HG03571 (cell line): ENCODE measurements at regions not wholly inside any gene's neighbourhood (a gene's known extent, or its start where the extent isn't known, plus 50 kb on each side); places are given as distances from the start of the nearest gene placed in this dataset.
"Not testable (repeated sequence)": the region's sequence is repeated elsewhere in the genome, so short reads cannot be mapped to it uniquely, and the experiment has no call there.

Source experiments
- ATAC-seq: cut with Tn5 transposase; IDR thresholded peaks from one replicate; pipeline ENCODE4 v1.9.1; 2021; ENCODE audit not compliant: unreplicated experiment

- ATAC-seq, result not testable (repeated sequence)
These were observed 1825.8 kb upstream of the MIR17HG start for GRCh38 chr13:89521672-89522071.

DNA sequence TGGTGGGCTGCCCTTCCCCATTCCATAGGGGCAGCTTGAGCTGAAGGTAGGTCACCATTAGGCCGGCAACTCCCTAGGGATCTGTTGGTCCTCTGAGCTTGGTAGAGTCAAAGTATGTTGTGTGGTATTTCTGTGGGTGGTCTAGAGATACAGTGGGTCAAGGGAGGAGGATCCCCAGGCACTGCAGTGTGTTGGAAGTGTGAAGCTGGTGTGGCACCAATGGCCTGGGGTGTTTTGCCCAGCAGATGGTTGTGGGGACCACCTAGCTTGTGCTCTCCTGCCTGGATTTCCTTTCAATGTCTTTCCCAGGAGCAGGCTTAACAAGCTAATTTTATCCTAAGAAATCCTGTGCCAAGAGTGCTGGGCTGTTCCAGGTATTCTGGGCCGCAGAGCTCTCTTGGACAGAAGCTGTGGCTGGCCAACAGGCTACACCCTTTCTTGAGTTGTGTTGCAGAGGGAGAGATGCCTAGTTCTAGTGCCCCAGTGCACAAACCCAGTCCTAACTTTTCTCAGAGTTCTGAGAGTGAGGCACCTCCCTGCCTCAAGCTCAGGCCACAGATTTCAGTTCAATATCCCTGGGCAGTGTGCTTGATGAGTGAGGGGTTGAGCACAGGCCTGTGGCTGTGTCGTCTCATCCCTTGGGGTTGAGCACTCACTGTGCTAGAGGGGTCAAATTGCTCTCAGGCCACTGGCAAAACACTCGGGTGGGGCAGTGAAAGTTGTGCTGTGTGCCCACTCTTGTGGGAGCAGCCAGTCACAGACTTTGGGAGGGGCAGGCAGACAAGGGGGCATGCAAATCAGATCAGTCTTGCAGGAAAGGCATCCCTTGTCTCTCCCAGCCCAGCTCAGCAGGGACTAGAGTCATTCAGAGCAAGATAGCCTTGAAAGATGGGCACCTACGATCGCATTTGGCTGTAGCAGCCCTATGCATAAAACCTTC, 1806.1 kb upstream of the MIR17HG start:
- ATAC-seq, result no peak

- ATAC-seq, result no peak
These were observed 1796.5 kb upstream of the MIR17HG start for GRCh38 chr13:89550938-89551337.

DNA sequence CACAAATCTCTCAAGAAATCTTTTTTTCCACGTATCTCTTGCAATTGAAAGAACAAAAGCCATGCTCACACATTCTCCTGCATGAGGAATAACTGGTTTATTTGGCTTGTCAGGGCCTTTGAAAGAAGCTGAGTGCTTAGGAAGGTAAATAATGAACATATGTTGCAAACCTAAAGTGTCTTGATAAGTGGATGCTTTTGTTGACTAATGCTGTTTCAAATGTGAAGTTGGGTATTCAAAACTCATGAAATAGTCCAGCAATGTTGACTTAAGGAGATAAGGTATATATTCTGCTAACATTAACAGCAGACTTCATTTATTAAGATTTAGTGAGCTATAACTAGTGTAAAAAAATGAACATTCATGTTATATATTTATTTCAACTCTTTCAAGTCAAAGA, 1792.7 kb upstream of the MIR17HG start:
- no peak for ATAC-seq

GRCh38 chr13:89565476-89566100, 1781.9 kb upstream of the MIR17HG start:
- ATAC-seq, result no peak

DNA sequence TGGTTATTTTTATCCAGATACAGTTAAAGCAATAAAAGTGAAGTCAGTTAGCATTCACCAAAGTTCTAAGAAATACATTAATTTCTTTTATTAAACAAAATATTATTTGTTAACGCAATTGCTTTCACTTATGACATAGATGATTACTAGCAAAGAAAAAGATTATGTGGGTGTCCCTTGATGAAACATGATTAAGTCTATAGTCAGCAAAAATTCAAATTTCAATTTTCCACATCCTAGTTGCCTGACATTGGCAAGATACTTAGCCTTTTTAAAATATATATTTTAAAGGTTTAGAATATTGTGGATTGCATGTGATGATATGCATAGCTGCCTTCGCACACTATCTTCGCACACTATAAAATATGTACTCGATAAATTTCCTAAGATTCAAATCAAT, 1780.5 kb upstream of the MIR17HG start:
- no peak for ATAC-seq

- no peak for ATAC-seq
These were observed 1779.2 kb upstream of the MIR17HG start for GRCh38 chr13:89568276-89568675.

DNA sequence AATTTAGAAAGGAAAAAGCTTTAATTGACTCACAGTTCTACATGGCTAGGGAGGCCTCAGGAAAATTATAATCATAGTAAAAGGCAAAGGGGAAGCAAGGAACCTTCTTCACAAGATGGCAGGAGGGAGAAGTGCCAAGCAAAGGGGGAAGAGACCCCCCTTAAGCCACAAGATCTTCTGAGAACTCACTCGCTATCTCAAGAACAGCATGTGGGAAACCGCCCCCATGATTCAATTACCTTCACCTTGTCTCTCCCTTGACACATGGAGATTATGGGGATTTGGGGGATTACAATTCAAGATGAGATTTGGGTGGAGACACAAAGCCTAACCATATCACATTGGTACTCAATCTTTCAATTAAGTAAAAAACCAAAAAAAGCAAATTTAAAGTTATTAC, 1778.7 kb upstream of the MIR17HG start:
- ATAC-seq, result no peak

DNA sequence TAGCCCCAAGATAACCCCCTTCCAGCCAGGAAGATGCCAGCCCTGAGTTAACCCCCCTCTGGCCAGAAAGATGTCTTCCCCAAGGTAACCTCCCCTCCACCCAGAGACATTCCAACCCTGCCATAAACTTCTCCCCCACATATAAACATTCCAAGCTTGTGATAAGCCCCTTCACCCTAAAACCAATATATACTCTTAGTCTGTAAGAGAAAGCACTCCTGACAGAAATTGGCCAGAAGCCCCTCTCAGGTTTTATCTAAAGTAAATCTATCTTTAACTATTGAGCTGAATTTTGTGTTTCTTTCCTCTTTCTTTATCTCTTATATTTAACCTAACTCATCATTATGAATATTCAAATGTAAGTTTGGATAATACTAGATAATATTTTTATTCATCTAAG, 1775.8 kb upstream of the MIR17HG start:
- ATAC-seq, result no peak

- no peak for ATAC-seq
These were observed 1773.4 kb upstream of the MIR17HG start for GRCh38 chr13:89574077-89574476.

DNA sequence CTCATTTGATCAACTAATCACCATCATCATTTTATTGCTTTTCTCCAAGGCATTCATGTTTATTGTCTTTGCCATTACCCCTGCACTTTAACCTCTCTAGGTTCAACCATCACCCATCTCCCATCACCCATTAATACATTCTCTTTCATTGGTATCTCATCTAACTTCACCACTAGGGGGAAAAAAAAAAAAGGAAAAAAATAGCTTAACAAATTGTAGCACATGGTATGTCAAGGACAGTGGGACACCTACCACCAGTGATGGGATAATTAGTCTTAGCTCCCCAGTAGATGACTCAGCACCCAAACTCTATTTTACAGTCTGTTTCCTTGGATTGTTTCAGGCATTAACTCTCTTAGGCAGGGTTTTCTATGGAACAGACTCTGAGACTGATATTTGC, 1770.2 kb upstream of the MIR17HG start:
- no peak for ATAC-seq

DNA sequence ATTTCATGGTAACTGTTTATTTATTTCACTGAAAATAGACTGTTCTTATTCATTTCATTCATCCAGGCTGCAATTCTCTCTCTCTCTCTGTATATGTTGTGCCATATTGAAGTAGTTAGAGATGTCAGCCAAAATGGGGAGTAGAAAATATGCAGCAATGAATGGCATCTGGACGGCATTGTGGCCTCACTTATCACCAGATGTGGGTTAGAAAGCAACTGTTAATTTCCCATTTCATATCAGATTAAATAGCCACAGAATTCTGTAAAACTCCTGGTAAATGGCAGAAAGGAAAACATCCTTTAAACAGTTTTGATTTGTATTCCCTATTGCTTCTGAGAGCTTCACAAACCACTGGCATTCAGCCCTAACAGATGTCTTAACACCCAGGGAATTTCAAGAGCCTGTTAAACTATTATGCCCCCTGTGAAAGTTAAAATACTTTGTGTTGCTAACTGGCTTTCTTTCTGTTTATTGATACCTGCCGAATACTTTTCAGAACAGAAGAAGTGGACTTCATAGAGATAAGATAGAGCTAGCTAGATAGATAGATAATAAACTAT, 1763.3 kb upstream of the MIR17HG start:
- no peak for ATAC-seq

- ATAC-seq, result no peak
These were observed 1744.8 kb upstream of the MIR17HG start for GRCh38 chr13:89602655-89603054.

DNA sequence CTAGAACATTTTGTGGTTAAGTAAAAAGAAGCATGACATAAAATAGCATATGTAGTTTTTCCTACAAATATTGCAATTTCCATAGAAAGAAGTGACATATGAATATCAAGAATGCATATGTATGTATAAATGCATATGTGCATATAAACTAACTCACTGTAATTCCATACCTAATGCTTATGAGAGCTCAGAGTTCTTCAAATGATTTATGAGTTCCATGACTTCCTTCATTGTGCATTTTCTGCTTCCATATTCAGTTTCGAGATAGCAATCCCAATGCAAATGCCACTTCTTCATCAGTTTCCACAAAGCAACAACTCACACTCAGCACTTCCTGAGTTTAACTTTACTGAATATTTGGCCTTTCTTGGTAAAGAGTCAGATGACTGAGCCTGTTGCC, 1744.3 kb upstream of the MIR17HG start:
- no peak for ATAC-seq

DNA sequence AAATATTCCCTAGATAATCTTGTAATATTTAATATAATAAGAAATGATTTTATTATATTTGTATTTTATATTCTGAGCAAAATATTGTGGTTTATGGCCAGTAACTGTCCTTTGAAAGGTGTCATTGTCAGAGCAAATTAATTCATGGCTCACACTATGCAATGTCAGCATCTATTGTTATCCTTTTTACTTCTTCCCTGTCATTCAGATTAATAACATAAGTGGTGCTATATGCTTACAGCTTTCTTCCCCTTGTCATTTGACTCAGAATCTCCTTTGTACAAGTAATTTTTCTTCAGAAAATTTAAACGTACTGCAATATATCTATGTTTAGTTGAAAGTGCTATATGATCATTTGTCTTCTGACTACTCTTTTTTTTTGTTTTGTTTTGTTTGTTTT, 1738.2 kb upstream of the MIR17HG start:
- ATAC-seq, result no peak

- ATAC-seq, result no peak
These were observed 1737.2 kb upstream of the MIR17HG start for GRCh38 chr13:89610331-89610730.

DNA sequence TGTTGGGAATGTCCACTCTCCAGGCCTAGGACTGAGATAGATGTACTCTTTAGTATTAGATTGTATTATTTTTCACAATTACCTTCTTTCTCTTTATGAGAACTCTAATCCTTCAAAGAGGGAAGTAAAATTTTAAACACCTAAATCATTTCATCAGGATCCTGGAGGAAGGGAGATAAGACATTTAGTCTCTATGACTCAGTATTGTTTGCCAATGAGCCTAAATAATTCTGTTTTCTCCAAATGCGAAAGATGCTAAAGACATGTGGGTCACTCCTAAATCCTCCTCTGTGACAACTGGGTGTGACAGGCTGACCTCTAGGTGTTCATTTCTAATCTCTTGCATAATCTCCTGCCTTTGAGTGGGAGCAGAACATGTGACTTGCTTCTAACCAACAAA, 1736.6 kb upstream of the MIR17HG start:
- ATAC-seq, result no peak

DNA sequence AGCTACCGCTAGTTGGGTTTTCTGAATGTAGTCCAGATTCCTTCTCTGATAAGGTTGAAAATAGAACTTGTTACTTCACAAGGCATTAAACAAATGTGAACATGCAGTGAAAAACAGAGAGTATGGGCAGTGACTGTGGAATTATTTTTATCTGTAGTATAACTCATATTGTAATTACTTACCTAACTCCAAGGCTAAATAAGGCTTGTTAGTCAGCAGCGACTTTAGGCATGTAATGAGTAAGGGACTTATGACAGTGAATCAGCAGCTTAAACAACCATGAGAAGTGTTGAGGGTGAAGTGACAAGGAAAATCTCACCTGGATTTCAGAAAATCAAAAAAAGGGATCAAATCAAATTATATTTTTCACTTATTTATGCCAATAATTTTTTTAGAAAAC, 1719.5 kb upstream of the MIR17HG start:
- no peak for ATAC-seq

DNA sequence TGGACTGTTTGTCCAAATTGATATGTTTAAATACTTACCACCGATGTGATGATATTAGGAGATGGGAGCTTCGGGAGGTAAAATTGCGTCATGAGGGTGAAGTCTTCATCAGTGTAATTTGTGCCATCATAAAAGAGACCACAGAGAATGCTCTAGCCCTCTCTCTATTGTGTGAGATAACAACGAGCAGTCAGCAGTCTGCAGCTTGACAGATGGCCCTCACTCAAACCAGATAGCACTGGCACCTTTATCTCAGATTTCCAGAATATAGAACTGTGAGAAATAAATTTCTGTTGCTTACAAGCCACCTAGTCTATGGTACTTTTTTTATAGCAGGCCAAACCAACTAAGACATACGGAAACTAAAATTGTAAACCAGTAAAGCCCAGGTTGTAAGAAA, 1718.9 kb upstream of the MIR17HG start:
- ATAC-seq, result no peak

DNA sequence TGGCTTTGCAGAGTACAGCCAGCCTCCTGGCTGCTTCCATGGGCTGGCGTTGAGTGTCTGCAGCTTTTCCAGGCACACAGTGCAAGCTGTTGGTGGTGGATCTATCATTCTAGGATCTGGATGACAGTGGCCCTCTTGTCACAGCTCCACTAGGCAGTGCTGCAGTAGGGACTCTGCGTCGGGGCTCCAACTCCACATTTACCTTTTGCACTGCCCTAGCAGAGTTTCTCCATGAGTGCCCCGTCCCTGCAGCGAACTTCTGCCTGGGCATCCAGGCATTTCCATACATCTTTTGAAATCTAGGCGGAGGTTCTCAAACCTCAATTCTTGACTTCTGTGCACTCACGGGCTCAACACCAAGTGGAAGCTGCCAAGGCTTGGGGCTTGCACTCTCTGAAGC, 1697.3 kb upstream of the MIR17HG start:
- no peak for ATAC-seq

DNA sequence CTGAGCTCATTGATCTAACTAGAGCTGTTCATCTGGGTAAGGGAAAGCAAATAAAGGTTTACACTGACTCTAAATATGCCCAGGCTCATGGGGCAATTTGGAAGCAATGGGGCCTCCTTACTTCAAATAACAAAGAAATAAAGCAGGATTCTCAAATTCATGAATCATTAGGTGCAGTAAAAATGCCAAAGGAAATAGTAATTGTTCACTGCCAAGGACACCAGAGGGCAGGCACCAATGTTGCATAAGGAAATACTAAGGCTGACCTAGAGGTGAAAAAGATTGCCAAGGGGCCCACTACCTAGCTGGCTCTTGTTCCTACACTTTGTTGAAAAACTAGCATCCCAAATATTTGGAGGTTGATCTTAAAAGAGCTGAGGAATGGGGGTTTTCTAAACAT, 1686.7 kb upstream of the MIR17HG start:
- ATAC-seq, result no peak

DNA sequence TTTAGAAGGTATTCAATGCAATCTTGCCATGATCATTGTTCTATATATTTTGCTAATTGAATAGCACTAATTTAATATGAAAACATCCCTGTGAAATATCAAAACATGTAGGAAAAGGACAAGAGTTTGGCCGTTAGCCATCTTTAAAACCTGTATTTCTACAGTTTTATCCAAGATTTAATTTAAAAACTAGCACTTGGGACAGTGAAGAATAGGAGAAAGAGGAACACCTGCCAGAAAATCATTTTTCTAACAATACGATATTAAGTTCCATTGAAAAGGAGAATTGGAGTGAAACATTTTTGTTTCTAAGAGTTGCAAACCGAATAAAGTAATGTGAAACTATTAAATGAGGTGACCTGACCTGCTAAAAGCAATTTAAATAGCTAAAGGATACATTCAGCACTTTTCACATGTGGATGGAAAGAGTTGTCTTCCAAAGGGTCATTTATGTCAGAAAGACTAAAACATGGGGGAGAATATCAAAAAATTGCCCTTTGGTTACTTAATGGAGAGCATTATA, 1673.6 kb upstream of the MIR17HG start:
- ATAC-seq, result no peak
